Gastrocnemius medialis (tissue), 4 donors: ENCODE measurements at regions not wholly inside any gene's neighbourhood (a gene's known extent, or its start where the extent isn't known, plus 50 kb on each side); places are given as distances from the start of the nearest gene placed in this dataset.

ENCODE experiments used
- POLR2A ChIP-seq, 2 donors: fragments of 450-650 bp; IDR thresholded peaks; one replicate each; pipeline ENCODE4 v1.6.1; 2017; ENCODE audit warnings: antibody characterized with exemption in 2 of 2, mild to moderate bottlenecking in 2 of 2, moderate library complexity in 2 of 2
- TF ChIP-seq, protein P1 (sequence below), 5 experiments: fragments of 450-650 bp in 3 of 5; fragments of 200-600 bp in 2 of 5; sonication (generic) in 2 of 5; IDR thresholded peaks in 4 of 5; conservative IDR thresholded peaks in 1 of 5; 1 replicate in 4 of 5; 2 replicates in 1 of 5; pipeline ENCODE4 v1.5.1; 2016 to 2019; ENCODE audit warnings: antibody characterized with exemption in 5 of 5, mild to moderate bottlenecking in 3 of 5, moderate library complexity in 3 of 5

DNA sequence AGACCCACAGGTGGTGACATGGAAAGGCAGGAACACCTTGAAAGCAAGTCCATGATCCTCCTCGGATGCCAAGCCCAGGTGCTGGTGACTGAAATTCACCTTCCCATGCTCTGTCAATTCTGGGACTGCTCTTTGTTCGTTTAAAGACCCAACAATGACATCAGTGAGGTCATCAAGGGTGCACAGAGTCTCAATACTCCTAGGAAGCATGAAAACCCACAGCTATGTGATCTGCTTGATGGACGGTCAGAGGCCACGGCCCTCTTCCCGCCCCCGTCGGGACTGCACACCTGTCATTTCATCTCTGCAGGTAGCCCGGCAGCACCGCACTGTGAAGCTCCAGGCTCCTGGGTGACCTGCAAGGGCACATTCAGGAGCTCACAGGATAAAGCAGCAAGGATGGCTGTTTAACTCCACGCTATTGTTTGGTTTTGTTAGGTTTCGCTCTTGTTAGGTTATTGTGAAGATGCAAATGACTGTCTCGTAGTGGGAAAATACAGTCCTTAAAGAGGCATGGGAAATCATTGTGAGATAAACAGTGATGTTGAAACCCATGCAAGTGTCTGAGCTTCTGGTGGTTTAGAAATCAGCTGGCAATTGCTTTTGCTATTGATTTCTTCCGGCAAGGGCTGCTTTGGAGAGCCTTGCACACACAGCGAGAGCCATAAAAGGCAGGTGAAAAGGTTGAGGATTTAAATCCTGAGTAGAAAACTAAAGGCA is 124.8 kb upstream of the AJAP1 start:
- TF ChIP-seq, protein P1, sequence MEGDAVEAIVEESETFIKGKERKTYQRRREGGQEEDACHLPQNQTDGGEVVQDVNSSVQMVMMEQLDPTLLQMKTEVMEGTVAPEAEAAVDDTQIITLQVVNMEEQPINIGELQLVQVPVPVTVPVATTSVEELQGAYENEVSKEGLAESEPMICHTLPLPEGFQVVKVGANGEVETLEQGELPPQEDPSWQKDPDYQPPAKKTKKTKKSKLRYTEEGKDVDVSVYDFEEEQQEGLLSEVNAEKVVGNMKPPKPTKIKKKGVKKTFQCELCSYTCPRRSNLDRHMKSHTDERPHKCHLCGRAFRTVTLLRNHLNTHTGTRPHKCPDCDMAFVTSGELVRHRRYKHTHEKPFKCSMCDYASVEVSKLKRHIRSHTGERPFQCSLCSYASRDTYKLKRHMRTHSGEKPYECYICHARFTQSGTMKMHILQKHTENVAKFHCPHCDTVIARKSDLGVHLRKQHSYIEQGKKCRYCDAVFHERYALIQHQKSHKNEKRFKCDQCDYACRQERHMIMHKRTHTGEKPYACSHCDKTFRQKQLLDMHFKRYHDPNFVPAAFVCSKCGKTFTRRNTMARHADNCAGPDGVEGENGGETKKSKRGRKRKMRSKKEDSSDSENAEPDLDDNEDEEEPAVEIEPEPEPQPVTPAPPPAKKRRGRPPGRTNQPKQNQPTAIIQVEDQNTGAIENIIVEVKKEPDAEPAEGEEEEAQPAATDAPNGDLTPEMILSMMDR (IDR thresholded peaks at IDR 0.05 in 4 of 5, conservative IDR thresholded peaks at IDR 0.05 in 1 of 5), result no peak
- no peak for TF ChIP-seq POLR2A (IDR thresholded peaks at IDR 0.05)
